Body of pancreas (tissue), 4 donors: ENCODE measurements at regions not wholly inside any gene's neighbourhood (a gene's known extent, or its start where the extent isn't known, plus 50 kb on each side); places are given as distances from the start of the nearest gene placed in this dataset.

ENCODE experiments used
- POLR2A ChIP-seq, 3 donors: fragments of 450-650 bp; IDR thresholded peaks; one replicate each; pipeline ENCODE4 v1.6.1; 2016; ENCODE audit warnings: antibody characterized with exemption in 3 of 3, mild to moderate bottlenecking in 2 of 3
- TF ChIP-seq, protein P1 (sequence below), 7 experiments: fragments of 450-650 bp in 4 of 7; fragments of 200-600 bp in 3 of 7; sonication (generic) in 3 of 7; IDR thresholded peaks; one replicate each; pipeline ENCODE4 v1.5.1; 2016 to 2019; ENCODE audit warnings: antibody characterized with exemption in 7 of 7

DNA sequence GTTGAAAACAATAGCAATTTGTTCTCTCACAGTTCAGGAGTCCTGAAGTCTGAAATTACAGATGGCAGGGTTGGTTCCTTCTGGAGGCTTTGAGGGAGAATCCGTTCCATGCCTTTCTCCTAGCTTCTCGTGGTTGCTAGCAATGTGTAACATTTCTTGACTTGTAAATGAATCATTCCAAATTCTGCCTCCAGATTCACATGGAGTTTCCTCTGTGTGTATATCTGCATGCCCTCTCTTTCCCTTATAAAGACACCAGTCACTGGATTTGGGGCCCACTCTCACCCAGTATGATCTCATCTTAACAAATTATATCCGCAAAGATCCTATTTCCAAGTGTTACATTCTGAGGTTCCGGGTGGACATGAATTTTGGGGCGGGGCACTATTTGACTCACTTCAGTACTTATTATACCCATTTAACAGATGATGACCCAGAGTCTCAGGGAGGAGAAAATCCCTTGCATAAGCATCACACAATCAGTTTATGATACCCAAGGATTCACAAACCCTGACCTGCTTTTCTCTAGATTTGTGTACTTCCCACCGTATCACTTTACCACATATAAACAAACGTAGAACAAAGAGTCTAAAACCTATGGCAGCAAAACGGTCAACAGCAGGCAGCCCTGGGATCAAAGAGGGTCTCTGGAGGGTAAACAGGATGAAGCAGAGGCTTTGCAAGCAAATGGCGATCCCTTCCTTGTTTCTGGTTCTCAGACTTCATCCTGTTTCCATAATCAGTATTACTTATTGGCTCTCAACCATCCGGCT, 93.7 kb downstream of the C9orf152 start:
- TF ChIP-seq, protein P1, sequence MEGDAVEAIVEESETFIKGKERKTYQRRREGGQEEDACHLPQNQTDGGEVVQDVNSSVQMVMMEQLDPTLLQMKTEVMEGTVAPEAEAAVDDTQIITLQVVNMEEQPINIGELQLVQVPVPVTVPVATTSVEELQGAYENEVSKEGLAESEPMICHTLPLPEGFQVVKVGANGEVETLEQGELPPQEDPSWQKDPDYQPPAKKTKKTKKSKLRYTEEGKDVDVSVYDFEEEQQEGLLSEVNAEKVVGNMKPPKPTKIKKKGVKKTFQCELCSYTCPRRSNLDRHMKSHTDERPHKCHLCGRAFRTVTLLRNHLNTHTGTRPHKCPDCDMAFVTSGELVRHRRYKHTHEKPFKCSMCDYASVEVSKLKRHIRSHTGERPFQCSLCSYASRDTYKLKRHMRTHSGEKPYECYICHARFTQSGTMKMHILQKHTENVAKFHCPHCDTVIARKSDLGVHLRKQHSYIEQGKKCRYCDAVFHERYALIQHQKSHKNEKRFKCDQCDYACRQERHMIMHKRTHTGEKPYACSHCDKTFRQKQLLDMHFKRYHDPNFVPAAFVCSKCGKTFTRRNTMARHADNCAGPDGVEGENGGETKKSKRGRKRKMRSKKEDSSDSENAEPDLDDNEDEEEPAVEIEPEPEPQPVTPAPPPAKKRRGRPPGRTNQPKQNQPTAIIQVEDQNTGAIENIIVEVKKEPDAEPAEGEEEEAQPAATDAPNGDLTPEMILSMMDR (IDR thresholded peaks at IDR 0.05) = no peak
- TF ChIP-seq POLR2A (IDR thresholded peaks at IDR 0.05) = no peak
